DMS79 (cell line): ENCODE measurements at regions not wholly inside any gene's neighbourhood (a gene's known extent, or its start where the extent isn't known, plus 50 kb on each side); places are given as distances from the start of the nearest gene placed in this dataset.
"Not testable (repeated sequence)": the region's sequence is repeated elsewhere in the genome, so short reads cannot be mapped to it uniquely, and the experiment has no call there.

Experiments used
- DNase-seq: peaks from one replicate; lab custom pipeline; 2025; lab: John Stamatoyannopoulos, UW

DNA sequence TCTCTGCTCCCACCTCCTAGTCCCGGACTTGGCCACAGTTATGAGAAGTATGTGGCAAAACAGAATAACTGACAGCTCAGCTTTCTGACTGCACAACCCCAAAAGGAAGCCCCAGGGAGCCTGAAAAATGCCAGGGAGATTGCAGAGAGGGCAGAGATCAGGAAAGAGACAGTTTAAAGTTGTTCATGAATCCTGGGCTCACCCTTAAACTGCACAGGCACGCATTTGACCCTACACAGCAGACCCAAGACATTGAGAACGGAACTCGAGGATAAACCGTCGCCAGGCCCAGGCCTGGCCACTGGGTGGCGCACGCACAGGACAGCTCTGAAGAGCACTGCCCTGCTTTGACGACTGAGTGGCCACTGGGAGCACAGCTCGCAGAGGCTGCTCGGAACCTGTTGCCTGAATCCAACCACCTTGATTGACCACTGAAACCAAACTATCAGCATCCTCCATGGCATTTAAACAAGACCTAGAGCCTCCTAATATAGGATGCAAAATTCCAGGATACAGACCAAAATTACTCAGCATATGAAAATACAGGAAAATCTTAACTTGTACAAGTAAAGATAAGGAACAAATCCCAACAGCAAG lies 114.0 kb downstream of the C16orf95 start:
- no peak for DNase-seq

DNA sequence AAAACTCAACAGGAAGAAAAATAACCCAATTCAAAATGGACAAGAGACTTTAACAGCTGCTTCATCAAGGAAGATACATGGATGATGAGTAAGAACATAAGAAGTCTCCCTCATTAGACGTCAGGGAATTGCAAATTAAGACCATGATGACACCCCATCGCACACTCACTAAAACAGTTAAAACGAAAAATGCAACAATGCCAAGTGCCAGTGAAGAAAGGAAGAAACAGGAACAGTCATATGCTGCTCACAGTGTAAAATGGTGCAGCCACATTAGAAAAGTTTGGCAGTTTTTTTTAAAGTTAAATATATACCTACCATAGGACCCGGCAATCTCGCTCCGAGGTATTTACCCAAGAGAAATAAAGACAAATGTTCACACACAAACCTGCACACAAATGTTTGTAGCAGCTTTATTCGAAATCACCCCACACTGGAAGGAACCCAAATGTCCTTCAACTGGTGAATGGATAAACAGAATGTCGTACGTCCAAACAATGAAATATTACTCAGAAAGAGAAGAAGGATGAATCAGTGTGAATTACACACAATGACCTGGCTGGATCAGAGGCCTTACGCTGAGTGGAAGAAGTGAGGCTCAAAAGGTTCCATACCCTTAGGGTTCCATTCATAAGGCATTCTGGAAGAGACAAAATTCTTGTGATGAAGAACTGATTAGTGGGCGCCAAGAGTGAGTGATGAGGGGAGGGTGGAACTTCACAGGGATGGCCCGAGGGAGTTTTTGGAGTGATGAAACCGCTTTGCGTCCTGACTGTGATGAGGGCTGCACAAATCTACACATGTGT lies 110.3 kb downstream of the C16orf95 start:
- no peak for DNase-seq

DNA sequence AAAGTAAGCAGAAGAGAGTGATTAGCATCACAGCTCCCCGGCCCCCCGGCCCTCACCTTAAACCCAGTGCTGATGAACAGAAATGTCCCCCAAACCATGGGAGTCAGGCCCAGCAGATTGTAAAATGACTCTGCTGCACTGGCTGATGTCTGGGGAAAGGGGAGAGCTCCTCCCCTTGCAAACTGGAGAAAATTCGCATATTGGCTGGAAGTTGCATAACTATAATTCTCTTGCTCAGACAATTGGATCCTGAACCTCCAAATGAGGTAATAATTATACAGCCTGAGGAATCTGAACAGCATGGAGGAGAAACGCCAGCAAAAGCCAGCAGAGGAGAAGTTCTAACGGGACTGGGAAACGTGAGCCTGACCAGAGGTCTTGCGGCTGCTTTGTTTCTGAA lies 109.7 kb downstream of the C16orf95 start:
- DNase-seq: no peak

DNA sequence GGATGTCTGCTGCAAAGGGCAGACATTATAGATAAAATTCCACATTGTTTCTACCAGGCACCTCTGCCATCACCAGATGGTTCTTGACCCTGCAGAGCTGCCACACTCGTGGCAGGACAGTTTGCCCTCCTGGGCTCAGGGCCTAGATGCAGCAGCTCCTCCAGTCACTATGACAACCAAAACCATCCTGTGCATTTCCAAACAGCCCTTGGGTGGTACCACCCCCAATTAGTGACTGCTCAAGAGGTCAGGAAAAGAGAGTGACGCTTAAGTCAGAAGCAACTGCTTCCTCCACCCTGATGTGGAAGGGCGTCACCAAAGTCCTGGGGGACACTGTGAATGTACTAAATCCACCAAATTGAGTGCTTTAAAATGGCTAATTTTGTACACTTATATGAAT lies 109.2 kb downstream of the C16orf95 start:
- DNase-seq: no peak

DNA sequence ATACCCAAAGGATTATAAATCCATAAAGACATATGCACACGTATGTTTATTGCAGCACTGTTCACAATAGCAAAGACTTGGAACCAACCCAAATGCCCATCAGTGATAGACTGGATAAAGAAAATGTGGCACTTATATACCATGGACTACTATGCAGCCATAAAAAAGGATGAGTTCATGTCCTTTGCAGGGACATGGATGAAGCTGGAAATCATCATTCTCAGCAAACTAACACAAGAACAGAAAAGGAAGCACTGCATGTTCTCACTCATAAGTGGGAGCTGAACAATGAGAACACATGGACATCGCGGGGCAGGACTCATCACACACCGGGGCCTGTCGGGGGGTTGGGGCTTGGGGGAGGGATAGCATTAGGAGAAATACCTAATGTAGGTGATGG lies 108.2 kb downstream of the C16orf95 start:
- not testable (repeated sequence) for DNase-seq

DNA sequence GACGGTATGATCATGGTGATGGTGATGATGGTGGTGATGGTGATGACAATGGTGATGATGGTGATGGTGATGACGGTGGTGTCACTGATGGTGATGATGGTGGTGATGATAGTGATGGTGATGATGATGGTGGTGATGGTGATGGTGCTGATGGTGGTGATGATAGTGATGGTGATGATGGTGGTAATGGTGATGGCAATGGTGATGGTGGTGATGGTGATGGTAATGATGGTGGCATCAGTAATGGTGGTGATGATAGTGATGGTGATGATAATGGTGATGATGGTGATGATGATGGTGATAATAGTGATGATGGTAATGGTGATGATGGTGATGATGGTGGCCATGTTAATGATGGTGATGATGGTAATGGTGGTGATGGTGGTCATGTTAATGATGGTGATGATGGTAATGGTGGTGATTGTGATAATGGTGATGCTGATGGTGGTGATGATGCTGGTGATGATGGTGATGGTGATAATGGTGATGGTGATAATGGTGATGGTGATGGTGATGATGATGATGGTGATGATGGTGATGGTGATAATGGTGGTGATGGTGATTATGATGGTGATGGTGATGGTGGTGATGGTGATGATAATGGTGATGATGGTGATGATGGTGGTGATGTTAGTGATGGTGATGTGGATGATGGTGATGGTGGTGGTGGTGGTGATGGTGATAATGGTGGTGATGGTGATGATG lies 107.2 kb downstream of the C16orf95 start:
- no peak for DNase-seq

DNA sequence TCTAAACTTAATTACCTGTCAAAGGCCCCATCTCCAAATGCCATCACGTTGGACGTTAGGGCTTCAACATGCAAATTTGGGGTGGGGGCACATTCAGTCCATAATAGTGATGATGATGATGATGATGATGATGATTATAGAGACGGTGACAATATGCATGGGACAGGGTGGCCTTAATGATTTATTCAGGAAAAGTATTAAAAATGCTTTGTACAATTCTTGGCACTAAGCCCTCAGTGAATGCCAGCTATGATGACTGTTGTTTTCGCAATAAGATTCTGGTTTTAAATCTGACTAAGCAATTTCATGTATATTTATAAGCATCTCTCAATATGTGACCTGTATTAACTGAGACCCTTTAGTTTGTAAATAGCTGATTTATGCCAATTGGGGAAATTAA lies 106.3 kb downstream of the C16orf95 start:
- DNase-seq: no peak

DNA sequence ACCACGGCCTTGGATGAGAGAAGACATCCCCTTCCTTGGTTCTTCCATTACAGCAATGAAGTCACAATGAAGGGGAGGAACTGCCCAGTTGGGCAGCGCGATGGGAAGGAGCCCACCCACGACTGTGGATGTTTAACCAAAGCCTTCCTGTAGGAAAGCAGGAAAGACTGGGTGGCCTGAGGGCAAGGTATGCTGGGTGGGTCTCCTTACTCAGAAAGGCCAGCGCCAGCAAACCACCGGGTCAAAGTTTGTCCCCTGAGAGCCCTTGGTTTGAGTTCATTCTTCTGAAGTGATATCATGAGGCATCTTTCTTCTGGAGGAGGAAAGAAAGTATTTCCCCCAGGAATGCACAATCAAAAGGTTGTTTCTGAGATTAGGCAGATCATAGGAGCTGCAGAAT lies 105.2 kb downstream of the C16orf95 start:
- no peak for DNase-seq

DNA sequence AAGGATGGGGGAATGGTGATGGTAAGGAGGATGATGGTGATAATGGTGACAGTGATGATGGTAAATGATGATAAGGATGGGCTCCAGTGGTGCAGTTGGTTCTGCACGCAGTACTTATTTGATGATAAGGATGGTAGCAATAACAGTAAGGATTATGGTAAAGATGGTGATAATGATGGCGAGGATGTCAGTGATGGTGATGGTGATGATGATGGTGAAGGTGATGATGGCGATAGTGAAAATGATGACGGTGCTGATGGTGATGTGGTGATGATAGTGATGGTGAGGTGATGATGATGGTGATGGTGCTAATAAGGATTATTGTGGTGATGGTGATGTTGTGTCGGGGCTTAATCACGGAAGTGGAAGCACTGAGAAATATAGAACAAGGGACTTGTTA lies 103.7 kb downstream of the C16orf95 start:
- DNase-seq: no peak

DNA sequence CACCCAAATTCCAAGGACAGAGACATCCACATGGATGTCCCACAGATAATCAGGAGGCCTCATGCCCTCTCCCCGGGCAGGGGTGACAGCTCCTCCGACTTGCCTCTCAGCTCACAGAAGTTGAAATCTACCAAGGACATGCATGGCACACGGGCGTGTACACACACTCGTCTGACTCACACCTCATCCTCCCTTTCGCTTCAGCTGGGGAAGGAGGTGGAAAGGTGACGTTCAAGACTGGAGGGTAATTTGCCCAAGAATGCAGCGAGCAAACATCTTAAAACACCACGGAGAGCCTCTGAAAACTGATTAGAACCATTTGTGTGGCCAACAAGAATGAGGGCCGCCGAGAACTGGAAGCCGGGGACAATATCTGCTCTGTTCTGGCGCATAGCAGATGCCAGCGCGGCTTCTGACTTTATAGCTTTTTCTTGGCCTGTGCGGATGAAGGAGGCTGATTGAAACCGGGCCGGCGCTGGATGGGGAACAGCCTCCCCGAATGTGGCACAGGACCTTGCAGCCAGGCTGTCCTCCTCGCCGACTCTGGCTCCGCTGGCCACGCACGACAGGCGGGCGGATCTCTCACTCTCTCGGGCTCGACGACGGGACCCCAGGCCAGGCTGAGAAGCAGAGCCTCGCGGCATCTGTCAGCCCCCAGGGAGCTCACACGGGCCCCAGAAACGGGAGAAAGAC lies 100.9 kb downstream of the C16orf95 start:
- no peak for DNase-seq

DNA sequence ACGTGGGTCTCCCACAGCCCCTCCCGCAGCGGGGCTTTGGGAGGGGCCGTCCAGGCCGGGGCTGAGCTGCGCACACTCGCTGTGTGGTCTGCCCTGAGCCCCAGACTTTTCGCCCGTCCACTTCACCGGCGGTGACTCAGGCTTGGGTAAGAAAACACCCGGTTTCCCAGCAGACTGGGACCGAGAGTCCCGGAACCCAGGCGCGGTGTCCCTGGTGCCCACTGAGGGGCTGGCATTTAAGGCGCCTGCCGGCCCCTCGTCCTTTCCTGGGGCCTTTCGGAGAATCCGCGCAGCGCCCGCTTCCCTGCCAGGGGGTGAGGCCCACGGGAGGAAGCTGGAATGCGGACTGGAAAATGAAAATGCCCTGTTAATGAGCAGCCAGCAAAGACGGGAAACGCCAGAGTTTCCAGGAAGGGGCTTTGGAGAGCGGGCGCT lies 100.3 kb downstream of the C16orf95 start:
- no peak for DNase-seq

DNA sequence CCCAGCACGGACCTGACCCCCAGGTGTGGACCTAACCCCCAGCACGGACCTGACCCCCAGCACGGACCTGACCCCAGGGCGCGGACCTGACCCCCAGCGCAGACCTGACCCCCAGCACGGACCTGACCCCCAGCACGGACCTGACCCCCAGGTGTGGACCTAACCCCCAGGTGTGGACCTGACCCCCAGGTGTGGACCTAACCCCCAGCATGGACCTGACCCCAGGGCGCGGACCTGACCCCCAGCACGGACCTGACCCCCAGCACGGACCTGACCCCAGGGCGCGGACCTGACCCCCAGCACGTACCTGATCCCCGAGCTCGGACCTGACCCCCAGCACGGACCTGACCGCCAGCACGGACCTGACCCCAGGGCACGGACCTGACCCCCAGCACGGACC lies 99.4 kb downstream of the C16orf95 start:
- not testable (repeated sequence) for DNase-seq

DNA sequence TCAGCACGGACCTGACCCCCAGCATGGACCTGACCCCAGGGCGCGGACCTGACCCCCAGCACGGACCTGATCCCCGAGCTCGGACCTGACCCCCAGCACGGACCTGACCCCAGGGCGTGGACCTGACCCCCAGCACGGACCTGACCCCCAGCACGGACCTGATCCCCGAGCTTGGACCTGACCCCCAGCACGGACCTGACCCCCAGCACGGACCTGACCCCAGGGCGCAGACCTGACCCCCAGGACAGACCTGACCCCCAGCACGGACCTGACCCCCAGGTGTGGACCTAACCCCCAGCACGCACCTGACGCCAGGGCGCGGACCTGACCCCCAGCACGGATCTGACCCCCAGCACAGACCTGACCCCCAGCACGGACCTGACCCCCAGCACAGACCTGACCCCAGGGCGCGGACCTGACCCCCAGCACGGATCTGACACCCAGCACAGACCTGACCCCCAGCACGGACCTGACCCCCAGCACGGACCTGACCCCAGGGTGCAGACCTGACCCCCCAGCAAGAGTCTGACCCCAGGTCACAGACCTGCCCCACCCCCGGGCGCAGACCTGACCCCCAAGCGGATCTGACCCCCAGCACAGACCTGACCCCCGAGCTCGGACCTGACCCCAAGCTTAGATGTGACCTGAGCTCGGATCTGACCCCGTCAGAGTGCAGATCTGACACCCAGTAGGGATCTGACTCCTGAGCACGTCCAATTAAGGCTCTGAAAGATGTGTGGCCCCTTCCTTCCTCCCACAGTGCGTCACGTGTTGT lies 98.7 kb downstream of the C16orf95 start:
- DNase-seq: no peak

DNA sequence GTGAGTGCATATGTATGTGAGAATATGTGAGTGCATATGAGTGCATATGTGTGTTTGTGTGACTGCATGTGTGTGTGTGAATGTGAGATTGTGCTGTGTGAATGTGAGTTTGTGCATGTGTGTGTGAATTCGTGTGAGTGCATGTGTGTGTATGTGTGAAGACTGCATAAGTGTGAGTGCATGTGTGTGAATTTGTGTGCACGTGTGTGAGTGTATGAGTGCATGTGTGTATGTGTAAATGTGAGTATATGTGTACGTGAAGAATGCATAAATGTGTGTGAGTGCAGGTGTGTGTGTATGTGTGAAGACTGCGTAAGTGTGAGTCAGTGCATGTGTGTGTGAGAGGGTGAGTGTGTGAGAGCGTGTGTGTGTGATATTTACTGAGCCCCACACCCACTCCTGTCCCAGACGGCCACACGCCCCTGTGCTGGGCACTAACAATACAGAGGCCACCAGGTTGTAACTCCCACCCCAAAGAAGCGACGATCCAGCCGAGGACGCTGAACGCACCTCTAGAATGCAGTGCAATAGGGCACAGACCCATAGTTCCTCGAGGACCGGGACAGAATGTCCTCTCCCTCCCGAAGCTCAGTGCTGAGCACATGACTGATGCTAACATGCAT lies 97.8 kb downstream of the C16orf95 start:
- no peak for DNase-seq

DNA sequence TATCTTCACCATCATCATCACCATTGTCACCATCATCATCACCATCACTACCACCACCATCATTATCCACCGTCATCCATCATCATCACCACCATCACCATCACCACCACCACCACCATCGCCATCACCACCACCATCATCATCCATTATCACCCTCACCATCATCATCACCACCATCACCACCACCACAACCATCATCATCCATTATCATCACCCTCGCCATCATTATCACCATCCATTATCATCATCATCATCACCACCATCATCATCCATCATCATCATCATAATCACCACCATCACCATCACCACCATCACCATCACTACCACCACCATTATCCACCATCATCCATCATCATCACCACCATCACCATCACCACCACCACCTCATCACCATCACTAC lies 95.6 kb downstream of the C16orf95 start:
- no peak for DNase-seq

DNA sequence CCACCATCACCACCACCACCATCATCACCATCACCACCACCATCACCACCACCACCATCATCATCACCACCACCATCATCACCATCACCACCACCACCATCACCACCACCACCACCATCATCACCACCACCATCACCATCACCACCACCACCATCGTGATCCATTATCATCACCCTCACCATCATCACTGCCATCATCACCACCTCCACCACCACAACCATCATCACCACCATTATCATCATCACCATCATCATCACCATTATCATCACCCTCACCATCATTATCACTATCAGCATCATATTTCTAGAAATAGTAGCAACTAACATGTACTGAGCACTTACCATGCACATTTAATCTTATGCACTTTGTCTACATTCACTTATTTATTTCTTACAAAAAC lies 94.9 kb downstream of the C16orf95 start:
- no peak for DNase-seq

DNA sequence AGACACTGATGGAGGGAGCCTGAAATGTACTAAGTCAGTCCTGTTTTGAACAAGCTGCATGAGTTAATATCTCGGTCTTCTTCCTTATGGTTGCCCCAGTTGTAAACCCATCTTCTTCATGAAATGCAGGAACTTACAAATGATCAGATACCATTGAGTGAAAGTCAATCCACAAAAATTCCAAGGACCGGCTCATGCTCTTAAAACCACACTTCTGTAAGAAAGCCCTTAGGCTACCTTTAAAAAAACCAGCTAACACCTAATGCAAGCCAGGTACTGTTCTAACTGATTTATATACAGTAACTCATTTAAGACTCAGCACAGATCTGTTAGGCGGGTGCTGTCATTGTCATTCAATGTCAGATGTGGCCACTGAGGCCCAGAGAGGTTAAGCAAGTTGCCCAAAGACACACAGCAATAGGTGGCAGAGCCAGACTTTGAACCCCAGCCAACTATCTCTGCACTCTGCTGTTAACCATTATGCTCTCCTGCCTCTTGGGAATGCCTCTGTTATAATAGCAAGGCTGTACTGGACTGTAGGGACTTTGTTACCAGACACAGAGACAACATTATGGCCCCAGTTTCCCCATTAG lies 93.4 kb downstream of the C16orf95 start:
- no peak for DNase-seq

DNA sequence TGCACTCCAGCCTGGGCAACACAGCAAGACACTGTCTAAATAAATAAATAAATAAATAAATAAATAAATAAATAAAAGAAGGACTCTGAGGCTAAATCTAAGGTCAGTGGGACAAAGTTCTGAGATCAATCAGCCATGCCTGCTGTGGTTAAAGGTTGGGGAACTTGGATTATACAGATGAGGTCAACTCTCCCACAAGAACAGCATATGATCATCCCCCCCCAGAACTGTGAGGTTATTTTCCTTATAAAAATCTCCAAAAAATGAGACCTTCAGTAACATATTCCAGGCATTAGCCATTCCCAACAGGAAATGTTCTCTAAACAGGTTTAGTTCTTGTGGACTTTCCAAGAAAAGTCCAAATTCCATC lies 90.3 kb downstream of the C16orf95 start:
- no peak for DNase-seq

DNA sequence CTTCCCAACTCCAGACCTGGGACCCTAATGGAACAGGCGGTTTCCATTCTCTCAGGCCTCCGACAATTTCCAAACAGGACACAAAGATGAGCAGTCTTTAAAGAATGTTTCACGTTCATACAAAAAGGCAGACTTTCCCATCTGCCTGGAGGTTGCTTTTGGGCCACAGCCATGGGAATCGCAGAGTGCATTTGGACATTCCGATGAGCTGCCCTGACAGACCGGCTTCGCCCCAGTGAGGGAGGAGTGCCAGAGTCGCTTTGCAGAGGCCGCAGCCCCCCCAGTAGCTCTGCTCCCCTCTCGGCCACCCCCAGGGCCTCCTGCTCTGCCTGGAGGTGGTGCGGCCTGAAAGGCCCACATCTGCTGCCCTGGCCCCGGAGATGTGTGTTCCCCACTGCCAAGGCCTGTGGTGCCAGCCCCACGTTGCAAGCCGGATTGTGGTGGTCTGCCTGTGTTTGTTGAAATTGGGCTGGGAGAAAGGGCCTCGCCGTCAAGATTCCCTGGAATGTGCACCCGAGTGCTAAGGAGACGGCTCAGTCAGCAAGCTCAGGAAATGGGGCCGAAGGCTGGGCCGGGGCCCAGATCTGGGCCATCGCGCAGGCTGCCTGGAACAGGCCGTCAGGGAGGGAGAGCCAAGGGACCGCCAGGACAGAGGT lies 89.8 kb downstream of the C16orf95 start:
- no peak for DNase-seq

DNA sequence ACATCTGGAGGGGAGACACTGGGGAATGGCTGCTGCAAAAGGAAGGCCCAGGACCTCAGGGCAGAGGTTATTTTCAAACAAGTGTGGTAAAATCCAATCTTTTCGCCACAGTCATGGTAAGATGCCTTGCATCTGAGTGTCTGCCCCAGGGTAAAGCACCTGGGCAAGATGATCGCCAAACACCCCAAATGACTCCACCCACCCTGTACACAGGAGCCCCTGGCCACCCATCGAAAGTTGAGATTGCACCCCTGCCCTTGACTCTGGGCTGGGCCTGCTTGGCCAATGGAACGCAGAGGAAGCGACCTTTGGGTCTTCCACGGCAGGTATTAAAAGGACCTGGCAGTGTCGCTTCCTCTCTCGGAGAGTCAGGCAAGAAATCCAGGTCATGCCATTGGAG lies 88.8 kb downstream of the C16orf95 start:
- no peak for DNase-seq
